ENCODE measurements at regions not wholly inside any gene's neighbourhood (a gene's known extent, or its start where the extent isn't known, plus 50 kb on each side); places are given as distances from the start of the nearest gene placed in this dataset.

GRCh38 chr13:34587576-34587975 lies 354.5 kb upstream of the NBEA start:
- DNase-seq: no peak
- H3K36me3 ChIP-seq (ENCODE audit: low read depth, missing control alignments): no peaks in the 10 kb centered on the region
- TF ChIP-seq POLR2A (IDR thresholded peaks at IDR 0.05): no peak
- TF ChIP-seq CTCF (IDR thresholded peaks at IDR 0.05): no peak
- H3K4me3 ChIP-seq: no peak overlapping the region
- H3K27ac ChIP-seq: no peak overlapping the region
- H3K4me1 ChIP-seq: no peaks in the 10 kb centered on the region
- H3K9me3 ChIP-seq: no peaks in the 10 kb centered on the region
- intact Hi-C loops (cut with DNase I; ENCODE audit: low total_unique reads): no loop called here
- no peaks in the 10 kb centered on the region for H3K27me3 ChIP-seq
- WGBS, 2 donors: 55 to 61% methylated on average over 3 of the region's 3 CpGs

DNA sequence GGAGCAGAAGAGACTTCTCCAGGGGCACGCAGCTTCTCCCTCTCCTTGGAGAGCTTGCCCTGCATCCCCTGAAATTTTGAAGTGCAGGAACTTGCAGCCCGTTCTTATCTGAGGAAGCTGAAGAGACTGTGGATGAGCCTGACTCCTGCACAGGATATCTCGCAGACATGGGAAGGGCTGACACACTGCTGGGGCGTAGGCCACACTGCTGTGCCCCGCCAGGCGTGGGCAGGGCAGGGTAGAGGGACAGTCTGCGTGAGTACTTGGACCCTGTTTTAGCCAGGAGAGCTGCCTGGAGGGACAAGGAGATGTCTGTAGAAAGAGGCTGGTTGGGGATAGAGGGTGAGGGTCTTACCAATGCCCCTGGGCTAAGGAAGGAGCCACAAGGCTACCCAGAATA lies 353.7 kb upstream of the NBEA start:
- H3K27ac ChIP-seq: no peak overlapping the region
- H3K9me3 ChIP-seq: no peaks in the 10 kb centered on the region
- 85 to 95% methylated on average over 7 of the region's 7 CpGs for WGBS, 2 donors
- no peak overlapping the region for H3K4me3 ChIP-seq
- H3K36me3 ChIP-seq (ENCODE audit: low read depth, missing control alignments): no peaks in the 10 kb centered on the region
- no peaks in the 10 kb centered on the region for H3K4me1 ChIP-seq
- TF ChIP-seq POLR2A (IDR thresholded peaks at IDR 0.05): no peak
- no peak for TF ChIP-seq CTCF (IDR thresholded peaks at IDR 0.05)
- intact Hi-C loops (cut with DNase I; ENCODE audit: low total_unique reads): no loop called here
- no peak for DNase-seq
- H3K27me3 ChIP-seq: no peaks in the 10 kb centered on the region

GRCh38 chr13:34589581-34589980 lies 352.5 kb upstream of the NBEA start:
- Histone ChIP-seq H3K9me3 (no peaks in the 10 kb centered on the region), H3K36me3 (ENCODE audit: low read depth, missing control alignments) (no peaks in the 10 kb centered on the region), H3K27me3 (no peaks in the 10 kb centered on the region), H3K4me1 (no peaks in the 10 kb centered on the region), H3K4me3 (no peak overlapping the region), H3K27ac (no peak overlapping the region)
- TF ChIP-seq POLR2A (IDR thresholded peaks at IDR 0.05): no peak
- no peak for TF ChIP-seq CTCF (IDR thresholded peaks at IDR 0.05)
- 85 to 86% methylated on average over 3 of the region's 3 CpGs for WGBS, 2 donors
- intact Hi-C loops (cut with DNase I; ENCODE audit: low total_unique reads): no loop called here
- DNase-seq: no peak

DNA sequence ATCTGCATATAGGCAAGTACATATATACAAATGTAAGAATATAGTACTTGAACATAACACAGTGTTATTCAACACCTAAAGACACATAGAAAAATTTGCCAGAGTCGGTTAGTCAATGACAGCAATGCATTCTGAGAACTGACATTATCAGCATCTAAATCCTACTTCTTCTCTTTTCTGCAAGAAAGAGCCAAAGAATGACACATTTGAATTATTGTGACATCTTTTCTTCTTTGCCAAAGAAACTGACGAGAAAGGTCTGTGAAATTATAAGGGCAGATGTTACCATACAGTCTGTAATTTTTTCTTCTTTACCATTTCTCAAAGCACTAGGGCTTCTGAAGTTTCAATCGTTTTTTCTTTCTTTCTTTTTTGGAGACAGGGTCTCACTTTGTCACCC lies 350.9 kb upstream of the NBEA start:
- TF ChIP-seq POLR2A (IDR thresholded peaks at IDR 0.05) (no peak), CTCF (IDR thresholded peaks at IDR 0.05) (no peak)
- WGBS, 2 donors: 73 to 81% methylated on average over 3 of the region's 3 CpGs
- H3K9me3 ChIP-seq: no peaks in the 10 kb centered on the region
- no peaks in the 10 kb centered on the region for H3K4me1 ChIP-seq
- H3K36me3 ChIP-seq (ENCODE audit: low read depth, missing control alignments): no peaks in the 10 kb centered on the region
- no peaks in the 10 kb centered on the region for H3K27me3 ChIP-seq
- H3K4me3 ChIP-seq: no peak overlapping the region
- DNase-seq: no peak
- no peak overlapping the region for H3K27ac ChIP-seq
- intact Hi-C loops (cut with DNase I; ENCODE audit: low total_unique reads): no loop called here

DNA sequence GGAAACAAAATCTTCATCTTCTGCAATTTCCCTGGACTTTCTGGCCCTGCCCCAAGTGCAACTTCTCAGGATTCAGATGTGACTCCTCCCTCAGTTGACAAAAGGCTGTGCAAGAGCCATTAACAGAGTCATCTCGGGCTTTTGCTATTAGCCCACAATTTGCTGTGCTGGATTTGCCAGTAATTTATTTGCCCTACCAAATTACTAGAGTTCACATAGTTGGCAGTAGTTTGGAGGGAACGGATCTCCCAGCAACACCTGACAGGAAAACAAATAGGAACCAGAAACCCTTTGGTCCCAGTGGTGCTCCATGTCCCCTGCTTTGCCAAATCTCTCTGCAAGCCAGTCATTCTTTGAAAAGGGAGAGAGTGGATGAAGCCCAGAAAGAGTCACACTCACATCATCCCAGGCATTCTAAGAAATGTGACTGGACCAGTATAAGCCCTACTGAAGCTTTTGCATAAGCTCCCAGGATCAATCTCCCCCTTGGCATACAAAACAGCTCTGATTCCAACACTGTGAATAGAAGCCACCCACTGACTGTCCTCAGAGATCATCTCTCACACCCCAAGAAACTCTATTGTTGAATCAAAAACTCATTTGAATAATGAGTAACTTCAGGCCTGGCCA lies 350.1 kb upstream of the NBEA start:
- peak; percentile 17 for DNase-seq
- H3K27ac ChIP-seq: no peak overlapping the region
- H3K4me1 ChIP-seq: no peaks in the 10 kb centered on the region
- whole genome bisulfite sequencing, 2 donors: 32 to 49% methylated on average over 2 of the region's 2 CpGs
- intact Hi-C loops (cut with DNase I; ENCODE audit: low total_unique reads): no loop called here
- H3K4me3 ChIP-seq: no peak overlapping the region
- TF ChIP-seq POLR2A (IDR thresholded peaks at IDR 0.05) (no peak), CTCF (IDR thresholded peaks at IDR 0.05) (no peak)
- no peaks in the 10 kb centered on the region for H3K27me3 ChIP-seq
- no peaks in the 10 kb centered on the region for H3K36me3 ChIP-seq (ENCODE audit: low read depth, missing control alignments)
- no peaks in the 10 kb centered on the region for H3K9me3 ChIP-seq

All from testis (tissue), 2 donors.